GM18873 (cell line): ENCODE measurements at regions not wholly inside any gene's neighbourhood (a gene's known extent, or its start where the extent isn't known, plus 50 kb on each side); places are given as distances from the start of the nearest gene placed in this dataset.

Experiments used
- ATAC-seq: cut with Tn5 transposase; IDR thresholded peaks from one replicate; pipeline ENCODE4 v1.9.1; 2021; ENCODE audit warnings: mild to moderate bottlenecking, moderate library complexity, moderate number of reproducible peaks; ENCODE audit not compliant: unreplicated experiment, low FRiP score

DNA sequence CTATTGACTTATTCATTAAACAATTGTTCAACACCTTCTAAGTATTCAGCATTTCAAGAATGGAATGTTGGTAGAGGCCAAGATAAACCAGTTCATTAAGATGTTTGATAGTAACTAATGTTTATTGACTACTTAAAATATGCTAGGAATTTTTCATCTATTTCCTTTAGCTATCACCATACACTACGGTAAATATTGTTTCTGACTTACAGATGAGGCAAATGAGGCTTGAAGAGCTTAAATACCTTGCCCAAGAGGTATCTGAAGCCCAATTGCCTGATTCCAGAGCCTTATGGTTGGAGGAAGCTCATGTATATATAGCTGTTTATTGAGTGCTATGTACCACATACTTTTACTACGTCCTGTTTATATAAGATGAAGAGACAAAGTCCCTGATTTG lies 286.2 kb downstream of the NDFIP2 start:
- ATAC-seq = no peak

DNA sequence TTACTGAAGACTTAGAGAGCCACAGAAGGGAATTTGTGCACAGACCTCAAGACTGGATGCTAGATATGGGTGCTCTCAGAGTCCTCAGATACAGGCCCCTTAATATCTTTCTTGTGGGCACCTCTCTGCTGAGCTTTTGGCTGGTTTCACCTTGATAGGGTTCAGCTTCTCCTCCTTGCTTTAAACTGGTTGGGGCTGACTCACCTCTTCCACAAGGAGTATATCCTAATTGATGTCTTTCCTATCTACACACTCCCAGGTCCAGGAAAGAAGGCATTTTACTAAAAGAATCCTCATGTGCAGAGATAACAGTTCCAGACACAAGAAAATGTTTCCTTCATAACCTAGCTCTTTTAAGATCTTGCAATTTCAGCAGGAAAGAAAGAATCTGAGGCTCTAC lies 284.4 kb downstream of the NDFIP2 start:
- no peak for ATAC-seq

DNA sequence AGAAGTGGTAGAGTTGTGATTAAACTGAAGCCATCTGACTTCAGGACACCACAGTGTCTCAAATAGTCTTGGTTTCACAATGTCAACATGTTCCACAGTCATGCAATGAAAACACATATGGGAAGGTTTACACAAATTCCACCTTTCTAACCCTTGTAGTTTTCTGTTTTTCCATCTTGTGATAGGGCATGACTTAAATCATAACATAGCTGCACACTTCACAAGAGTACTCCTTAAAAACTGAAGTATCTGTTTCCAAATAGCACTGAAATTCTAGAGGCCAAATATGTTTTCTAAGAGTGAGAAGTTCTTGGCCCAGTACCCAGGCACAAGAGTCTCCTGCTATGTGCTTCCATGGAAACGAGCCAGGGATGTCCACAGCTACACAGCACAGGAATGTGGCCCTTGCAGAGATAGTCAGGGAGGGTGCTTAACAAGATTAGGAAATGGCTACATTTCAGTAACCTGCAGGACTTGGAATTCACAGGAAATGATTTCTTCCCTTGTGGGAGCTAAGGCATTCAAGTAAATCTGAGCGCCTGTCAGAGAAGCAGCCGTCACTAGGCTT lies 269.1 kb downstream of the NDFIP2 start:
- ATAC-seq = no peak

DNA sequence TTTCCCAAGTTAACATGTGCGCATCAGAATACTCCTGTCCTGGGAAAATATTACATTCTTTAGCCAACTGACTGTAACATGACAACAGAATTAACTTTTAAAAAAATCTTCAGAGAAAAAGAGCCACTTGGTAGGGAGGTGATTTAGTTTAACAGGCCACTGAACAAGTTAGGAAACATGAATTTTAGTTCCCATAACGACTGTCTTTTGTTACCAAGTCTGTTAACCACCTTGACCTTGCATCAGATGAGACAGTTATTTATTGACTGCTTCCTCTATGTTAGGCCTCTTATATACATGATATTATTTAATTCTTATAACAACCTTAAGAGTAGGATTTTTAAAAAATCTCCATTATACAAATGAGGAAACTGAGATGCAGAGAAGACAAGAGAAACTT lies 268.6 kb downstream of the NDFIP2 start:
- ATAC-seq = no peak

DNA sequence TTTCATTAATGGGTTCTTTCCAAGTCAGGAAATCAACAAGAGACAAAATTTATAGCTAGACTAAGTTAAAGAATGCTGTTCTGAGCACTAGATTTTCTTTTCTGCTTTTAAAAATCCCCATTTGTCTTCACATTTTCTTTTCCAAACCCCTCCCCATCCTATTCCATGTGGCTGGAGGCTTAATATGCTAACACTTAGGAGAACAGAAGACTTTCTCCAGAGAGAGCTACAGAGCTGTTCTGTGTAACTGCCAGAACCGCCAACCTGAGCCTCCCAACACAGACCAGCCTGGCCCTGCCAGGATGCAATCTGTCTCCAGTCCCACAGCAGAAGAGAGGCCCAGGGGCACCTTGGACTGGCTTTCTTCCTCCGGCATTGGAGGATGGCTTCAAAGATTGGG lies 264.1 kb downstream of the NDFIP2 start:
- no peak for ATAC-seq

DNA sequence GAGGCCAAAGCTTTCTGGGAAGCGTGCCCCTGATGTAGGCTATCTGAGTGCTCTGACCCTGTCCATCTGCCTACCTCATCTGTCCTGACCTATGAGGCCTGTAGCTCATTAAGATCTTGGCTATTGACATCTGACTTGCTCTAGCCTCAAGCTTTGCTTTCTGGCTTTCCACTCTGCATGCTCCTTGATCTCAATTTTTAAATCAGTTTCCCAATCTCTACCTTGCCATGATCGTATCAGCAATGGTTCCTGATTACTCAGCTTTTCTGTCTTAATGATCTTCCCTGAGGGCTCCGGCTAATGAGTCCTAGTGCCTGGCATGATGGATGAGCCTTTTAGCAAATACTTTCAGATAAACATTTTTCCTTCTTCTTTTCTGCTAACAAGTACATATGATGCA lies 262.0 kb downstream of the NDFIP2 start:
- no peak for ATAC-seq

DNA sequence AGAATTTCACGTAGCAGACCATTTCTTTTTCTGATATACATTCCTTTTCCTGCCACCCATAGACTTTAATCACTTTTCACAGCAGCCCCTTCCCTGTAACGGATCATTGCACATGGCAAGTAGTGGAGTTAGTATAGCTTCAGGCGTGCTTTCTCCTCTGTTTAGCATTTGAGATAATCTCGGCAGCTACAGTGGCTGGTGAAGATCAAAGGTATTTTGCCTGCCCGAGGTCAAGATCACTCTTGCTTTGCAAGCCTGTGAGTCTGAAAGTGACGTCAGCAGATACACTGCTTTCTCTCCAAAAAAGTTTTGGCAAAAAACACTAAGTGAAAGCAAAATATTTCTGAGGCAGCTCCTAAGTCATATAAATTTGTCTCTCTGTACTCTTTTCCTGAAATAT lies 260.0 kb downstream of the NDFIP2 start:
- ATAC-seq = no peak

DNA sequence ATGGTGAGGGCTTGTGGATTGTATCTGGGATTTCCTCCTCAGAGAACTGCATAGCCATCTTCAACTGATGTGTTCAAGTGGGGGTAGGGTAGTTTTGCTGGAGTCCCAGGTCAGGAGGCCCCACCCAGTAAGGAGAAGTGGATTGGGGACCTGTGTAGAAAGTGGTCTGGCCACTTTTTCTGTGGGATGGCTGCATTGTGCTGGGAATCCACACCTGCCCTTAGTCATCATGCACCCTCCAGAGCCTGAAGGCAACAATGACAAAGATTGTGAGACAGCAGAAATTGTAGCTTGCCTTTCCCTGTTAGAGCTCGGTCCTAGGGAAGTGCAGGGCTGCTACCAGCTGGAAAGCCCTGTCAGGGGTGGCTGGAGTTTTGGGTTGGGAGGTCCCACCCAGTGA lies 255.4 kb downstream of the NDFIP2 start:
- no peak for ATAC-seq

DNA sequence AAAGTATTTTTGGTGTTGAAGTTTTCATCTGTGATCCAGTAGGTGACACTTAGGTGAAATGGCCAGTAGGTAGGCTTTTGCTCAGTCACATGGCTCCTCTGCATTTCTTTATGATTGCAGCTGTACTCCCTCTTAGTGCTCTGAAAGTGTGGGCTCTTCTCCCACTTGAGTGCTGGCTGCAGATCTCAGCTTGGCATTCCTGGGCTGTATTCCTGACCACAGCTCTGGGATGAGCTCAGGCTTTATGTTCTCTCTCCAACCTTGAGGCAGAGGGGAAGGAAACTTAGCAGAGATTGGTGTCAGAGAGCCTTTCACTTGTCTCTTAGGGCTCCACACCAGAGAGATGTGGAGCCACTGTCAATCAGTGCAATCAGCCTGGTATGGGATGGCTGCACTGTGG lies 254.3 kb downstream of the NDFIP2 start:
- no peak for ATAC-seq

DNA sequence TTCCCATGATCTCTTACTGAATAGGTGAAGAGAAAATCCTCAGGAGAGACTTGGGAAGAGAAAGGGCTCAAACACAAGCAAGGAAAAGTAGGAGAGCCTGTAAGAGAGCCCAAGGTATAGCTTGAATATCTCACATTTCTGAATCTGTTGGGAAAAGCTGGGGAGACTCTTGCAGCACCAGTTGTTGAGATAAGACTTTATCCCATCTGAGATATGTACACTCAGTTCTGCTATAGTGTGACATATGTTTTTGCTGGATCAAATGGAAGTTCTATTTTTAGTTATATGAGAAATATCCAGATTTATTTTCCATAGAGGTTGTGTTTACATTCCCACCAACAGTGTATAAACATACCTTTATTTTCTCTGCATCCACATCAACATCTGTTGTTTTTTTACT lies 246.1 kb downstream of the NDFIP2 start:
- no peak for ATAC-seq

DNA sequence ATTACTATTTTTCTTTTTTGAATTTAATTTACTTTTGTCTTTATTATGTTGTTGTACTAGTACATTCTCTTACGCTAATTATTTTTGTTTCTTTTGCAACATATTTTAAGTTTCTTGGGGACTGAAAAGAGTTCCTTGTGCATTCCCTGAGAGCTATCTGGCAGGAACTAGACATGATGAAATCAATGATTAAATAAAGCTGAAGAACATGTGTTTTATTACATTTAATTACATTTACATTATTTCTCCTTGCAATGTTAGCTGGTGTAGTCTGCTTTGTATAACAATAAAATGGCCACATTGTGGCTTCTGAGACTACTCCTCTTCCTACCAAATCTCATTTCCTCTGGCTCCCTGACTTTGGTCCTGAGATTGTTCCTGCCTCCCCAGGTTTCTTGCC lies 244.9 kb downstream of the NDFIP2 start:
- ATAC-seq = no peak

DNA sequence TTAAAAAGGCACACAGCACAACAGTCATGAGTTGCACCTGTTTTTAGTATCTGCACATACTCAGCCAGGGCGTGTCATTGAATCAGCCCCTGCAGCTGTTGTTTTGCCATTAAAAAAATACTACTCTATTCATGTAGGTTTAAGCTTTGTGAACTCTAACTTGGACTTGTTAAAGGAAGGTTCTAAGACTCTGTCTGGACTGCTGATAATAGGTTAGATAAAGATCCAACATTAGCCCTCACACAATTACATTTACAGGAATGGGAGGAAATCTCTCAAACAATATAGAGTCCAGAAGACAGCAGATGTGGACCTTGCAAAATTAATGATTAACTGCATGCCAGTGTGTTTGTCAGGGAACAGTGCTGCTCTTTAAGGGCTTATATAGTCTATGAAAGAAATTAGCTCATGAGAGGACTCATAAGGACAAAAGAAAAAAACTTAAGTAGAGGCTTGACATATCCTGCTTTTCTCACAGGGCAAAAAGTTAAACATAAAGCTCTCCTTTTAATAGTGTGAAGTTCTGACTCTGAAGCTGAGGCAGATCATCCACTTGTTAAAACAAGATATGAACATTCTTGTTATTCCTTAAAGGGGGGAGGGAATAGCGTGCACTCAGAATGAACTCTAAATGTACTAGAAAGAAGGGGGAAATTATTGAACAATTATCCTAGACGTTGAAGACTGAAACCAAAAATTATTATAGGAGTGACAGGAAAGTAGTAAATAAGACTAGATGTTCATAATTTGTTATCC lies 243.6 kb downstream of the NDFIP2 start:
- no peak for ATAC-seq

DNA sequence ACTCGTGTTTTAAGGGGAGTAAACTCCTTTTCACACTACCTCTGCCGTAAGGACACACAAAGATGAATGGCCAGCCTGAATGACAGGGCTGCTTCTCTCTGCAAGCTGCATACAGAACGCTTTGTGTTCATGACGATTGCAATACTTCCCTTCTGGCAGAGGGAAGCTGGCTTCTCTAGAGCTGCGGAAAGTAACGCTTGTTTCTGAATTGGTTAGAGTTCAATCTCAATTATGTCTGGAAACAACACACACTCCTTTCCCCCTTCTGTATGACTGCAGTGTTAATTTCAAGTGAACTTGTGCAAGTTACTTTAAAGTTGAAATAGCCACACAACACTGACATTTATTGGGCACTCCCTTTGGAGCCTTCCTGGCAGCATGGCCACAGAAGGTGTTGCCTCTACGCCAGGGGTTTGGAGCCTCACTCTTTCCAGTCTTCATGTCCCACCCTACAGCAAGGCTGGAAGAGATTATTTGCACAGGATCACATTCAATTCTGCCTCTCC lies 242.6 kb downstream of the NDFIP2 start:
- no peak for ATAC-seq

DNA sequence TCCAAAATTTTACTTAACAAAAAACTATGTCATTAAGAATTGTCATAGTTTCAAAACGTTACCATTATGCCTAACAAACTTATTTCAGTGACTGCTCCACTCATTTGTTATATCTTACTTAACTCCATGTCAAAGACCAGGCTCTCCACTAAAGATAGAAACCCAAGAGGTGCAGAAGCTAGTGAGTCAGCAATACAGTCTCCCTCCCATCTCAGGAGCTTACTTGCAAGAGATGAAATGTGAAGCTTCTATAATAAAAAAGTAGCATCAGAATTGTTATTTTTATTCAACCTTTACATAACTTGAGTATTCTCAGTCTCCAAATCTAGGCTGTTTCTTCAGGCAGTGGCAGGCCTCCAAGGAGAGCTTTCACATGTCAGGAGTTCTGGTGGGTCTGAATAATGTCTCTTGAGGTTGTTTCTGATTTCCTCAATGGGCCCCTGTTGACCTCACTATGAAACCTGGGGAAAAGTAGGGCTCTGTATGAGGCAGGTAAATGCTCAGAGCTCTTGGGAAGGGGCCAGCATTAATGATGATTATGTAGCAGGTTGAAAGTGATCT lies 242.0 kb downstream of the NDFIP2 start:
- no peak for ATAC-seq

DNA sequence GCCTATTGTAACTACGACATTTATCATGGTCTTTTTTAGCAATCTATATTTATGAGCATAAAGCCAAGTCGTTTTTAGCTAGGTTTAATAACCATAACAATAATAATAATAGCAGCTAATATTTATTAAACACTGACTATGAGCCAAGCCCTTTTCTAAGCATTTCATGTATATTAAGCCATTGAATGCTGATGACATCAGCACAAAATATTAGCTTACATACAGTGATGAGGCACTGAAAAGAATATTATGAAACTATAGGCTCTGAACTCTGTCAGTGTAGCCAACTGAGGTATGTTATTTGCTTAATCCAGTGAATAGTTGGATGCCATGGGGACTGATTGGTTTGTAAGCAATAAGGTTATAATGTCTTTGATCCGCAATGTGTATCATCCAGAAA lies 235.2 kb downstream of the NDFIP2 start:
- no peak for ATAC-seq

DNA sequence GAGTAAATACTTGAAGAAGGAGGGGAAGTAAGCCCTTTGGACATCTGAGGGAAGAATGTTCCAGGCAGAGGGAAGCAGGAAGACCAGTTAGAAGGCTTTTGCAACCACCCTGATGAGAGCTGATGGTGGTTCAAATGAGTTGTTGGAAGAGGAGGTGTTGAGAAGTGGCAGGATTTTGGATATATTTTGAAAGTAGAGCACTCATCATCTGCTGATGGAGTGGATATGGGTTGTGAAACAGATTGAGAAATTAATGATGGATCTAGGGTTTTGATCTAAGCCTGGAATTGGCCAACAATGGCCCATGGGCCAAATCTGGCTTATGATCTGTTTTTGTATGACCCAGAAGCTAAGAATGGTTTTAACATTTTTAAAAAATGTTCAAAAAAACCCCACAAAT lies 230.7 kb downstream of the NDFIP2 start:
- ATAC-seq = no peak

DNA sequence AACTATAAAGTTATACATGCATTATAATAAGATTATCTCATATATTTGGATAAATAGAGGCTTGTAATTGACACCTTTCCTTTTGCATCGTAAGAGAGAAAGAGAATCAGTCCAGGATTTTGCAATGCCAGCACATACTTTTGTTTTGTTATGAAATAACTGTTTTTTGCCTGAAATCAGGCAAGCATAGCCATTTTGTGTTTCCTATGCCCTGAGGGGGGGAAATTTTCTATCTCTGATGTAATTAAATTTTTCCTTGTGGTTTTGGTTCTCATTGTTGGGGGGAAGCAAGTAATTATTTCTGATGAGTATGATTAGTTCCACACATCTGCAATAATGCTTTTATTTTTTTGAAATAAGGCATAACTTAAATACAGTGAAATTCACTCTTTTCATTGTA lies 229.4 kb downstream of the NDFIP2 start:
- no peak for ATAC-seq

DNA sequence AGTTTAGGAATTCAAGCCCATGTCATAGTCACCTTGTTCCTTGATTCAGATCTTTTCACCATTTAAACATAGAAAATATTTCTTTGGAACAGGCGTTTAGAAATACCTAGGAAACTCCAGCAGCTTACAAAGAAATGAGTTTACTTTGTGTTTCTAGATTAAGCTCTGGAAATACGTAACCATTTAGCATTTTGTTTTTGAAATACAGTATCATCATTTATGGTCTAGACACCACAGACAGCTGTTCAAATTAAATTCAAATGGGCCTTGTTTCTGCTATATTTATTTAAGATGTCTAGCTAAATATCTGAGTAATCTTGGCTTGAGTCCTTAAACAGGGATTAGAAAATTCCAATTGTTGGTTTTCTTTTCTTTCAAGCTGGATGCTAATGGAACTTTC lies 228.5 kb downstream of the NDFIP2 start:
- no peak for ATAC-seq

DNA sequence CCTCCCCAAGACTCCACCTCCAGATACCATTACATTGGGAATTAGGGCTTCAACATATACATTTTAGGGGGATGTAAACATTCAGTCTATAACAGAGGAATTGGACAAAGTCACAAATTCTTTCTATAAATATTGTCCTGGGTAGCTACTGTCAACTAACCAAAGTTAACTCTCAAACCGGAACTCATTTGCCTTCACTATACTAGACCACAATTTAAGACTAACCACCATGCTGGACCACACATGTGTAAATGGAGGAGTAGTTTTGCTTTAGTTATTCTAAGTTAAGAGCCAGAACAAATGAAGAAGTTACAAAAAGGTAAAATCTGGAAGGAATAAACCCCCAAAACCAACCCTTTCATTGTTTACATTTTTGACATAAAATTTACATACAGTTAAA lies 222.8 kb downstream of the NDFIP2 start:
- ATAC-seq = no peak

DNA sequence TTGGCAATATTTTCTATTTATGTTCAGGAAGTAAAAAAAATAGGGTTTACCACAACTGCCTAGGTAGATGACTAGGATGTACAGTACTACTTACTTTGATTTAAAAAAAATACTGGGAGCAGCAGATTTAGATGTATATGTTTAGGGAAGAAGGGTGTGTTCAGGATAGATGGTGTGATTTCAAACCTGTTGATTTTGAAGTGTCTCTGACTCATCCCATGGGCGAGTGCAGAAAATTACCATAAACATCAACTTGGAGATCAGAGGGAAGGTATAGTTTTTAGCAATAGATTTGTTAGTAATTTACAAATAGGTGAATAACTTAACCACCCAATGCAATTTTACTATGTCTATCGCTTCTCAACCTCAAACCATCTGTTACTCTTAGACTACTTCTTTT lies 214.8 kb downstream of the NDFIP2 start:
- ATAC-seq = no peak

DNA sequence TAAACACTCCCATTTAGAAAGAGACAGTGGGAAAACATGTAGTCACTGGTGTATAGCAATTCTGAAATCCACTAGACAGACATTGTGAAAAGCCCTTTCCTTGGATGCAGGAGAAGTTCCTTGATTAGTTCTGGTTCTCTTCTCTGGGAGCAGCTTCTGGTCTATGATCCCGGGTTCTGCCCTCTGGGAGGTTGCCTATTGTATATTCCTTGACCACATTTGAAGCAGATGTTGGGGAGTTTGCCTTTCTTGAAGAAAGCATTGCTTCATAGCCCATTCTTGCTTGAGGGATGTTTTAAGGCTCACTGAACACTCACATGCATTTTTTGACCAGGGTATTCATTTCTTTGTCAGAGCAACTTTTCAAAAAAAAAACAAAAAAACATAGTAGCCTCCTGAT lies 211.9 kb downstream of the NDFIP2 start:
- ATAC-seq = no peak

DNA sequence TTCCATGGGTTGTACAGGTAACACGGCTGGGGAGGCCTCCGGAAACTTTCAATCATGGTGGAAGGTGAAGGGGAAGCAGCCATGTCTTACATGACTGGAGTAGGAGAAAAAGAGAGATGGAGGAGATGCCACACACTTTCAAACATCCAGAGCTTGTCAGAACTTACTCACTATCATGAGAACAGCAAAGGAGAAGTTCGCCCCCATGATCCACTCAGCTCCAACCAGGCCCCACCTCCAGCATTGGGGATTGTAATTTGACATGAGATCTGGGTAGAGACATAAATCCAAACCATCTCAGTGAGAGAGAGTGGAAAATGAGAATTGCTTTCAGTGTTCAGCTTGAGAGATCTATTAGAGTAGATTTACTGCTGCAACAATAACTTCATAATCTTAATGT lies 210.9 kb downstream of the NDFIP2 start:
- ATAC-seq = no peak
